HG03520 (cell line): ENCODE measurements at regions not wholly inside any gene's neighbourhood (a gene's known extent, or its start where the extent isn't known, plus 50 kb on each side); places are given as distances from the start of the nearest gene placed in this dataset.

ENCODE experiments used
- ATAC-seq: cut with Tn5 transposase; IDR thresholded peaks from one replicate; pipeline ENCODE4 v1.9.1; 2021; ENCODE audit warnings: mild to moderate bottlenecking, moderate library complexity; ENCODE audit not compliant: unreplicated experiment

- no peak for ATAC-seq
Observed at GRCh38 chr6:1545654-1546053, 64.1 kb upstream of the FOXC1 start.

GRCh38 chr6:1547785-1548184 is 61.9 kb upstream of the FOXC1 start:
- no peak for ATAC-seq

- ATAC-seq = no peak
Observed at GRCh38 chr6:1551249-1551648, 58.5 kb upstream of the FOXC1 start.

- ATAC-seq = no peak
Observed at GRCh38 chr6:1552296-1552761, 57.4 kb upstream of the FOXC1 start.

GRCh38 chr6:1553562-1554083 is 56.1 kb upstream of the FOXC1 start:
- ATAC-seq = no peak

- no peak for ATAC-seq
Observed at GRCh38 chr6:1554141-1554475, 55.6 kb upstream of the FOXC1 start.

GRCh38 chr6:1554476-1555310 is 55.0 kb upstream of the FOXC1 start:
- no peak for ATAC-seq

- ATAC-seq = no peak
Observed at GRCh38 chr6:1558388-1558787, 51.3 kb upstream of the FOXC1 start.
